Tongue (tissue), 1 donor: ENCODE measurements at regions not wholly inside any gene's neighbourhood (a gene's known extent, or its start where the extent isn't known, plus 50 kb on each side); places are given as distances from the start of the nearest gene placed in this dataset.

Source experiments
- DNase-seq: peaks from one replicate; pipeline ENCODE4 v3.0.0-alpha.2; 2015

GRCh38 chr21:24208562-24209260 is 1398.6 kb downstream of the MRPL39 start:
- no peak for DNase-seq

DNA sequence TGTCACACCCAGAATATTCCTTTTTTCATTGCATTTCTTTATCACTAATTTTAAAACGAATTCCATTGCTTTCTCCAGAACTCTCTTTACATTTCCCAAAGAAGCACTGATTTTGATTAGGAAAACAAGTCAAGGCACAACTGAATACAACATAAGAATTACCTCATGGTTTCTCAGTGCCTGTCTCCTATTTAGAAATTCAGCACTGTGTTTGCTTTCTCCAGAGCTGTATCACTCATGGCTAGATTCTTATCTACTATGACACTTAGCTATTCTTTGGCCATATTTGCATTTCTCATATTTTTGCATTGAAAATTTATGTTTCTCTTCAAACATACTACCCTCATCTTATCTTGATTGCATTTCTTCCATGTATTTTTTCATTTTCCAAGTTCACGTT is 1402.0 kb downstream of the MRPL39 start:
- no peak for DNase-seq

DNA sequence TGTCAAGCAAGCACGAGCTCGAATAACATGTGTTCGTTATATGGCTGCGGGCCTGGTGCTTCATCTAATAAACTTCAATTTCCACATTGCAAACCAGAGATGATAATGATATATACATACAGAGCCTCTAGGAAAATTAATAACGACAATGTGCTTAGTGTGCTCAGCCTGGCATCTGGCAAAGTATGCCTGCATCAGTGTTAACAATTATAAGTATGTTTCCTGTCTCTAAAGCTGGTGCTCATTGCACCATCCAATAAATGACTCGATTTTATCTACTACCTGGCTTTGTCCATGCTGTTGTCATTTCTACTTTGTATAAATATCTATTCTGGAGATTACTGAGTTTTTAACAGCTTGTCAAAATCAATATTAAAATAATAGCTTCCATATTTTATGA is 1402.6 kb downstream of the MRPL39 start:
- DNase-seq, result peak; percentile 1

DNA sequence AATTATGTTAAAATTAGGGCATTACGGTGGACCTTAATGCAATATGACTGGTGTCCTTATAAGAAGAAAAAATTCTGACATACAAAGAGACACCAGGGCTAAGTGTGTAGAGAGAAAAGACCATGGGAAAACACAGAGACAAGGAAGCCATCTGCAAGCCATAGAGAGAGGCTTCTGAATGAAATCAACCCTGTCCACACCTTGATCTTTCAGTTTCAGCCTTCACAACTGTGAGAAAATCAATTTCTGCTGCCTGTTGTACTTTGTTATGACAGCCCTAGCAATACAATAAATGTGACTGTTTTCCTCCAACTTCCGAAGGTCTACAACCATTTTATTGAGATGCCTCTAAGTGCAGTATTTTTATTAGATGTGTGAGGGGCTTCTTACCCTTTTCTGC is 1407.2 kb downstream of the MRPL39 start:
- no peak for DNase-seq

DNA sequence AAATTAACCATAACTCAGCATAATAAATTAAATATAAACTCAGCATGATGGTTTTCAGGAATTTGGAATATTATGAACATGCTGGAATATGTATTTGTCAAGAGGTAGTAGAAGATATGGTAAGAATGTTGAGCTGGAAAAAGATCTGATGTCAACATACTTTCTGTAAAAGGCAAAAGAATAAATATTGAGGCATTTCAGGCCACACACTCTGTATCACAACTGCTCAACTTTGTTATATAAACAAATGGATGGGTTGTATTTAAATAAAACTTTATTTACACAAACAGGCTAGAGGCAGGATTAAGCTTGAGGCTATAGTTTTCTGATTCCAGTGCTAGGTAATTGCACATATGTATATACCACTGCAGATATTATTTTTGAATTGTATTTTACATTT is 1409.4 kb downstream of the MRPL39 start:
- no peak for DNase-seq

GRCh38 chr21:24197132-24197643 is 1410.1 kb downstream of the MRPL39 start:
- DNase-seq, result no peak

DNA sequence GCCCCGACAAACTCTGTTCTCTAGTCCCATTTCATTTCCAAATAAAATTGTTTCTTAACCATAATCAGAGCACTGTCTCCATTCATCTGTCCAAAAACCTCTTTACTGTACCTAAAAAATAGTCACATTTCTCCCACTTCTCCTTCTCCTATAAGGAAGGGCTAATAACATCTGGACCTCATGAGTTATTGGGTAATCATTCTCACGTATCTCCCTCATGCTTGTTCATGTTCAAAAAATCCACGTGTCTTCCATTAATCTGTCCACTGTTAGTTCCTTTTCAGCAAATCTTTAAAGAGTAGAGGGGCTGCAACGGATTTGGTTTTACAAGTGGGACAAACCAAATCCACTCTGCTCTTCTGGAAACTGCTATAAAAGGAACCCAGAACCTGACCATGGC is 1418.8 kb downstream of the MRPL39 start:
- no peak for DNase-seq

- peak; percentile 3 for DNase-seq
These were observed 1424.2 kb downstream of the MRPL39 start for GRCh38 chr21:24183077-24183476.

DNA sequence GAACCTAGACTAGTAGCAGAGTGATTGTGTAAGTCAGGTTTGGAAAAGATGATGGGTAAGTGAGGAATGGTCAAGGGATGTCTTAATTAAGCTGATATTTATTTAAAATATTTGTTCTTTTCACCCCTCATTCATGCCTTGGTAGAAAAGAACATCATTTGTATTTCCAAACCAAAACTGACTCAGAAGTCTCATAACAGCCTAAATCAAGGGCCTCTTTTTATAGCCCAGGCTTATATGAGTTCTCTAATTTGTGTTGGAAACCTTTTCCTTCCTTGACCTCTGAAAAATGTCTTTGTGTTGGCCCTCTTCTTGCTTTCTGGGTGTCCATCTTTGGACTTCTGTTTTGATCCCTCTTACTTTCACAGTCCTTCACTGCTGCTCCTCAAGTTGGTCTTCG is 1428.2 kb downstream of the MRPL39 start:
- DNase-seq, result no peak

DNA sequence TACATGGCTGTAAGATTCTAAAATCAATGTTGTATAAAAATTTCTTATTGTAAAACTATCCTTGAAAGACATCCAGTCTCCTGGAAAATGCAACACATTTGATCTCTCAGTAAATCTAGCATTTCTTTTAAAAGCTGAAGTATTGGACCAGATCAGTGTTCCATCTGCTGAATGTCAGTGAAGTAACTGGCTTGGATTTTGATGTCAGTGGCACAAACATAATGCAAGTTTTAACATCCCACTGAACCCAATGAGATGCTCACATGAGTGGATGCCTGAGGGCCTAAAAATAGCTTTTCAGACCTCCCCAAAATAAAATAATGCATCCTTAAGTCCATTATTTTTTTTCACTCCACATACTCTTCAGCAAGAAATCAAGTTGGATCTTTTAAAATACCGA is 1432.2 kb downstream of the MRPL39 start:
- peak; percentile 19 for DNase-seq

DNA sequence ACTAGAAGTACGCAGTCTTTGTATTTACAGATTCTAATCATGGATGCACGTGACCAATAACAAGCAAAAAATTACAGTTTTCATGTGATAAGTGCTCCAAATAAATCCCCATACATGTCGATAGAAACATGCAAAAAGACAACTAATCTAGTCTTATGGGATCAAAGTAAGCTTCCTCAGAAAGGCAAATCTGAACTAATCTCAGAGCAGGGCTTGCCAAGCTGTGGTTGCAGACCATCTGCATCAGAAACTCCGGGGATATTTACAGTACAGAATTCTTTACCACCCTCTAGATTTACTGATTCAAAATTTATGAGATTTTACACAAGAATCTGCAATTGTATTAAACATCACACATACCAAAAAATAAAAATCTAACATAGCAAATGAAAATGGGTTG is 1435.5 kb downstream of the MRPL39 start:
- no peak for DNase-seq

GRCh38 chr21:24163539-24163938 is 1443.7 kb downstream of the MRPL39 start:
- peak; percentile 1 for DNase-seq

DNA sequence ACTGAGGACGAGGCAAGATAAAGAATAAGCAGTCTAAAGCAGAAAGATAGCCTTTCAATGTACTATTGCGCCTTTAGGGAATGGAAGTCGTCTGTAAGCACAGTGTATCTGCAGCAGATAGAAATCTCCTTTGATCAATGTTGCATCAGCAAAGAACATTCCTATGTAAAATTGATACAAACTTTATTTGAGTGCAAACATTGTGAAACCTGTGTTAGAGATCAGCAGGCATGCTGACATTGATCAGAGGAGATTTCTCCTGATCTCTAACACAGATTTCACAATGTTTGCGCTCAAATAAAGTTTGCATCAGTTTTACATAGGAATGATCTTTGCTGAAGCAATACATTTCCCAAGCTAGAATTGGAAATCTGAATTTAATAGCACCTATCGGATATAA is 1446.8 kb downstream of the MRPL39 start:
- no peak for DNase-seq

DNA sequence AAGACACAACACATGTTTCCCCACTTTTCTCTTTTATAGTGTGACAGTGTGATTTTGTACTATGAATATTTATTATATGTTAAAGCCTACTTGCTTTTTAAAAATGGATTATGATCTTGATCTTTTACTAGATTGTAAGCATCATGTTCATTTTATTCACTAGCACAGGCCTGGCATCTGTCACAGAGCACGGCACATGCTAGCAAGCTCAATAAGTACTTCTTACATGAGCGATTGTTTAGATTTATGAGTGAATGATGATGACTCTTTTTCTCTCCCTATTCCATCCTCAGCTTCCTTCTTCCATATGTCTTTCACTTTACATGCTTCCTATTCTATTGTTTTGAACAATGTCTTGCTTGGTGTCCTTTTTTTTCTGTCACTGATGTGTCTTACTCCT is 1454.1 kb downstream of the MRPL39 start:
- DNase-seq, result no peak

GRCh38 chr21:24150753-24151152 is 1456.5 kb downstream of the MRPL39 start:
- DNase-seq, result no peak

DNA sequence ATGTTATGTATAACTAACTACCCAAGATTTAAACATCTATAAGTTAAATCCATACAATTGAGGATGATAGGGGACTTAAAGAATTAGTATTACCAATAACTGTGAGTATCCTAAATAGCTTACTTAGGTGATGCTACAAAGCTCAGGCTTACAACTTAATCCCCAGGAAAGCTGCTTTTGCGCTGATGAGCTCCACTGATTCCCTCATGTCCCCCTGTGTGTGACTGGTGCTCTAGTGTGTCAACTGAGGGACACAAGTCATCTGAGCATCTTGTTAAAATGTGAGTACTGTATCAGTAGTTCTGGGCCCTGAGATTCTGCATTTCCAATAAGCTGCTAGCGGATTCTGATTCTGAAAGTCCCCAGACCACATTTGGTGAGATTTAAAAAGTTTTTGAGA is 1458.8 kb downstream of the MRPL39 start:
- DNase-seq, result no peak

GRCh38 chr21:24147674-24148073 is 1459.6 kb downstream of the MRPL39 start:
- no peak for DNase-seq

DNA sequence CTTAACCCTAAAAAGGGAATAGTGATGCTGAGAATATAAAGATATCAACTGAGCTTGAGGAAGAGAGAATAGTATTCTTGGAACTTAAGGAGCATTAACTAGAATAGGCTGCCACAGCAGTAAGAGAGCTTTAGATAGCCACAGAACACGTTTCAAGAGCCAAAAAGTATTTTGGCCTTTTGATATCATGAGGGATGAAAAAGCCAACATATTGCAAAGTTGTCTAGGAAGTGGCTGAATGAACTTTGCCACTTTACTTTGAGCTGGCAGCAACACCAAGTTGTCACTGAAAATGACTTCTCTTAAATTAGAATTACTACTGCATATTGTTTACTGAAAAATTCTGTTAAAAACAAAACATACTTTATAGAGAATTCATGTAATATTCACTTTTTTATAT is 1476.2 kb downstream of the MRPL39 start:
- no peak for DNase-seq

DNA sequence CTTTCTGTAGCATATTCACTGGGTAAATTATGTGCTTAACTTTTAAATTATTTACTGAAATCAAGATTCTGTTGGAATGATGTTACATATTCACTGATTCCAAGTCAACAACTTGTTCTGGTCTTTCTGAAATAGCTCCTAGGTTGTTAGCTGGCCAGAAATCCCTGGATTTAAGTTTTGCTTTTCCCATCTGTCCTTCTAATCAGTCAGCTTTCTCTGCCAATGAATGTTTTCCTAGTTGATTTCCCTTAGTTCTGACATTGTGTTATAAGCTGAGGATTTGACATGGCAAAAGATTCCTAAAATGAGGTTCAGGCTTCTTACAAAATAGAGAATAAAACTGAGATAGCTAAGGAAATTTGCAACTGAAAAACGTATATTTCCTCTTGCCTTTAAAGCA is 1479.6 kb downstream of the MRPL39 start:
- peak; percentile 7 for DNase-seq

DNA sequence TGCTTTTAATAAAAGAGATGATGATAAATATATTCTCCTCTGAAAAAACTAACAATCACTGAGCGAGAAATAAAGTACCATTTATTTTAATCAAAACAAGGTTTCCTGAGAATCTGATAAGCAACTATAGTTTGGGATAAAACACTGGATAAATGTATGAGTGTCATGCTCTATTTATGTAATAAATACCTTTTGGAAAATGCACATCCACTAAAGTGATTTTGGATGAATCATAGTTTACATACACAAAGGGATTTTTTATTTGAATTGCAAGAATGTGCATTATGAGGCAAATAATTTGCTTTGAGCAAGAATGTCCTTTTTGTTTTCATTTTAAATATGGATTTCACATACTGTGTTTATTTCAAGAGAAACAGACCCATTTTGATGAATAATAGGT is 1483.5 kb downstream of the MRPL39 start:
- no peak for DNase-seq

GRCh38 chr21:24118738-24119459 is 1488.4 kb downstream of the MRPL39 start:
- no peak for DNase-seq

GRCh38 chr21:24115141-24115540 is 1492.1 kb downstream of the MRPL39 start:
- DNase-seq, result no peak

GRCh38 chr21:24112020-24112419 is 1495.3 kb downstream of the MRPL39 start:
- DNase-seq, result no peak

DNA sequence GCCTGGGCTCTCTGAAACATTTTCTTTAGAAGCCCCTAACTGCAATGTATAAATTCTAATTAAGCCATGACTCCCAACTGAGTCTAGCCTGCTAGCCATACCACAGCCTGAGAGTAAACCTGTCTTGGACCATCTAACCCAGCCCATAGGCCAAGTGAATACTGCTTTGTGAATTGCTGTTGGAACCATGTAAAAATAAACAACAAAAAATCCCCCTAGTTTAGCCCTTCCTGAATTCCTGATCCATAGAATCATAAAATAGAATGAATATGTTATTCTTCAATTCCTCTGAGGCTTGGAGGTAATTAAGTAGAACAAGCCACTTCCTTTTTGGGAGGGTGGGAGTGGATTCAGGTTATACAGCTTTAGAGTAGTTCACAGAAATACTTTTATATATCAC is 1496.4 kb downstream of the MRPL39 start:
- no peak for DNase-seq
